GM12873 (cell line): ENCODE measurements at regions not wholly inside any gene's neighbourhood (a gene's known extent, or its start where the extent isn't known, plus 50 kb on each side); places are given as distances from the start of the nearest gene placed in this dataset.
A peak's percentile ranks its signal among the peaks of the same experiment; 100 is the strongest.

ENCODE experiments used
- TF ChIP-seq, protein P1 (sequence below): IDR thresholded peaks from 2 replicates; pipeline ENCODE4 v1.5.1; 2012; ENCODE audit warnings: low read depth, mild to moderate bottlenecking, moderate library complexity, low read length, control low read depth; ENCODE audit not compliant: insufficient read depth; ENCODE audit errors: missing control alignments

DNA sequence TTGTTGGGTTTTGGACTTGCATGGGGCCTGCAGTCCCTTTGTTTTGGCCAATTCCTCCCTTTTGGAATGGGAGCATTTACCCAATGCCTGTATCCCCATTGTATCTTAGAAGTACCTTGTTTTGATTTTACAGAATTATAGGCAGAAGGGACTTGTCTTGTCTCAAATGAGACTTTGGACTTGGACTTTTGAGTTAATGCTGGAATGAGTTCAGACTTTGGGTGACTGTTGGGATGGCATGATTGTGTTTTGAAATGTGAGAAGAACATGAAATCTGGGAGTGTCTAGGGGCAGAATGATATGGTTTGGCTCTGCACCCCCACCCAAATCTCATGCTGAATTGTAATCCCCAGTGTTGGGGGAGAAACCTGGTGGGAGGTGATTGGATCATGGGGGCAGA, 76.8 kb upstream of the MKI67 start:
- TF ChIP-seq, protein P1, sequence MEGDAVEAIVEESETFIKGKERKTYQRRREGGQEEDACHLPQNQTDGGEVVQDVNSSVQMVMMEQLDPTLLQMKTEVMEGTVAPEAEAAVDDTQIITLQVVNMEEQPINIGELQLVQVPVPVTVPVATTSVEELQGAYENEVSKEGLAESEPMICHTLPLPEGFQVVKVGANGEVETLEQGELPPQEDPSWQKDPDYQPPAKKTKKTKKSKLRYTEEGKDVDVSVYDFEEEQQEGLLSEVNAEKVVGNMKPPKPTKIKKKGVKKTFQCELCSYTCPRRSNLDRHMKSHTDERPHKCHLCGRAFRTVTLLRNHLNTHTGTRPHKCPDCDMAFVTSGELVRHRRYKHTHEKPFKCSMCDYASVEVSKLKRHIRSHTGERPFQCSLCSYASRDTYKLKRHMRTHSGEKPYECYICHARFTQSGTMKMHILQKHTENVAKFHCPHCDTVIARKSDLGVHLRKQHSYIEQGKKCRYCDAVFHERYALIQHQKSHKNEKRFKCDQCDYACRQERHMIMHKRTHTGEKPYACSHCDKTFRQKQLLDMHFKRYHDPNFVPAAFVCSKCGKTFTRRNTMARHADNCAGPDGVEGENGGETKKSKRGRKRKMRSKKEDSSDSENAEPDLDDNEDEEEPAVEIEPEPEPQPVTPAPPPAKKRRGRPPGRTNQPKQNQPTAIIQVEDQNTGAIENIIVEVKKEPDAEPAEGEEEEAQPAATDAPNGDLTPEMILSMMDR, result no peak

DNA sequence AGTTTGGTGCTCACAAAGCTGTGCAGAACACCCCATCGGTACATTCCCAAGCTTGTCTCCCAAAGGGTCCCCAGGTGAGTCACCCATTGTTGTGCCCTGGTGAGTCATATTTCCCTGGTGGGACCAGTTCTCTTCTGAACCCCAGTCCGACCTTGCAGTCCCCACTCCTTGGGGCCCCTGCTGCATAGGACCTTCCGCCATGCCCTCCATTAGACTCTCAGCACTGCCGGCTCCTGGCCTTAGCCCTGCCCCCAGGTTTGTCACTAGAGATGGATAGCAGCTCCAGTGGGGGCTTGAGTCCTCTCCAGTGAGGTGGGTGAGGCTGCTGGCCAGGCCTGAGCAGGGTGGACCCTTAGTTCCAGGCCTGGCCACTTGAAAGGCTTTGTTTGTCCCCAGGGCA, 80.5 kb upstream of the MKI67 start:
- TF ChIP-seq, protein P1, result no peak

DNA sequence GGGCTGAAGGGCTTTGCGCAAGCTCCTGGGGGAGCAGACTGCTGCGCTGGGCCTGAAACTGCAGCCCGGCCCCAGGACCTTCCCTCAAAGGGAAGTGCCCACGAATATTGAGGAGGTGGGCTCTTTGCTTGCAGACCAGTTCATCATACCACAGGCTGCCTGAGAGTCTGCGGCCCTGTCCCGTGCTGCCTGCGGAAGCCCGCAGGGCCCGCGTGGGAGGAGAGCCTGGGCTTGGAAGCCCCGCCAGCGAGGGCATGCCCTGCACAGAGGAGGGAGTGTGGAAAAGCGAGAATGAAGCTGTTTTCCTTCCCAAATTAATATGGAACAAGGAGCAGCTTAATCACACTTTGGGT, 83.6 kb upstream of the MKI67 start:
- TF ChIP-seq, protein P1, result no peak

DNA sequence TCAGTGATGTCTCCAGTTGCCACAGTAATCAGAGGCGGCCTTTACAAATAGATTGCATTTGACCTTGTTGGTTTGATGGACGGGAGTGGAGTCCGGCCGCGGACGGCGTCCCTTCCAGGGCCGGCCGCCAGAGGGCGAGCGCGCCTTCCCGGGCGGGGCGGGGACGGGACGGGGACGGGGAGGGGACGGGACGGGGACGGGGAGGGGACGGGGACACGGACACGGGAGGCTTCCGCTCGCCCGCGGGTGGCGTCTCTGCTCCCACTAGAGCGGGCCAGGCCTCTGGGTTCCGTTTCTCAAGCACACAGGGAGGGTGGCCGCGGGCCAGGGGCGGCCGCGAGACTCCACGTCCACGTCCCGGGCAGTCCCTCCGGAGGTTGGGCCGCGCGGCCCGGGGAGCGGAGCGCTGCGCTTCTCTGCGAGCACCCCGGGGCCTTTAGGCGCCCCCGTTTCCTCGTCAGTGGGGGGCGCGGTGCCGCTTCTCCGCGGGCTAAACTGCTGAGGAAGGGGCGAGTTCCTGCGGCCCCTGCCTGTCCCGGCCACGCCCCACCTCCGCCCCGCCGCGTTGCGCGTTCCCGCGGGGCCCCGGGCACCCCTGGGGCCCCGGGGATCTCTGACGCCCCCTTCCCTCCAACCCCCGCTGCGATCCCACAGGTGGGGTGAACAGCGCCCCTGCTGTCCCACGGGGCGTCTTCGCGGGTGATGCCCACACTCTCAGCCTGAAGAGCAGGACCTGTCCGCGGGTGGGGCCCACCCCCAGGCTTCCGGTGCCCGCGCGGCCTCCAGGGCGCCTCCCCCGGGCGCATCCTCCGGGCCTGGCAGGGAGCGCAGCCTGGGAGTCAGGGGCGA, 84.2 kb upstream of the MKI67 start:
- TF ChIP-seq, protein P1, result peak; percentile 72

DNA sequence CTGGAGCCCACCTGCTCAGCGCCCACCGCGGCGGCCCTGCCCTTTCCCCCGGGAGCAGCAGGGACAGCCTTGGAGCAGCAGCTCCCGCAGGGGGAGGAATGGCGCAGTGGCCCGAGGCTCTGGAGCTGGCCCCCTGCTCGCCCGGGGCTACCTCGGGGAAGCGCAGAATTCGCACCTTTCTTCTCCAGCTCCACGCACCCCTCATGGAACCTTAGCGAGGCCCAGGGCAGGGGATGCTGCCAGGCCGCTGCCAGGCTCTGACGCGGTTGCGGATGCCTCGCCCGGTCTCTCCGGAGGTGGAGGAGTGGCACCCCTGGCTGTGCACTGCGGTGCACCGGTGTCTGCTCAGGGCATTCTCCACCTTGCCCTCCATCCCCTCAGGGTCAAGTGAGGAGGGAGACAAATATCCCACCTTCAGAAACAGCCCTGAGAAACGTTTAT, 84.9 kb upstream of the MKI67 start:
- TF ChIP-seq, protein P1, result no peak

DNA sequence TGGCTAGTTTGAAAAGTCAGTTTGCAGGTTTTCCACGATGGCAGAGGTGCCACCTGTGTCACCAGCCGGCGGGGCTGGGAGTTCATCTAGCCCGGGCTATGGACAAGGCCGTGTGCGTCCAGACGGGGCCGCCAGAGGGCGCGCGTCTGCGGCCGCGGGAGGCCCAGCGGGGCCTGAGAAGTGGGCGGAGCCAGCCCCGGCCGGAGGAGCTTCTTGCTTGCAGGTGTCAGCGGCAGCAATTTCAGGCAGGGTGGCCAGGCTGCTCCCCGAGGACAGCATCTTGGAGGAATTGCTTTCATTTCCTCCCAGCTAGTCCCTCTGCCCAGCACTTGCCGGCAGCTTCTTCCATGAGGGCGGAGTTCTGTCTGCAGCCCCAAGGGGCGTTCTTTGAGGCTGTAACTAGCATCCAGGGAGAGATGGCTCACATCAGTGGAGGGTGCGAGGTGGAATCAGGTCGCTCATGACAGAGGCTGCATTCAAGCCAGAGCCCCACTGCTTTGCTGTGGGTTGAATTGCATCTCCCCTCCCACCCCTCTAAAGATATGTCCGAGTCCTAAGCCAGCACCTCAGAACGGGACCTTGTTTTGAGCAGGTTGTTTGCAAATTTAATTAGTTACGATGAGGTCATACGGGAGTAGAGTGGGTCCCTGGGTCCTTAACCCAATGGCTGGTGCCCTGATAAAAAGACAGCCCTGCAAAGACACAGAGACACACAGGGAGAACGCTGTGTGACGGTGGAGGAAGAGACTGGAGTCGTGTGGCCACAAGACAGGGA, 85.9 kb upstream of the MKI67 start:
- TF ChIP-seq, protein P1, result peak; percentile 96

DNA sequence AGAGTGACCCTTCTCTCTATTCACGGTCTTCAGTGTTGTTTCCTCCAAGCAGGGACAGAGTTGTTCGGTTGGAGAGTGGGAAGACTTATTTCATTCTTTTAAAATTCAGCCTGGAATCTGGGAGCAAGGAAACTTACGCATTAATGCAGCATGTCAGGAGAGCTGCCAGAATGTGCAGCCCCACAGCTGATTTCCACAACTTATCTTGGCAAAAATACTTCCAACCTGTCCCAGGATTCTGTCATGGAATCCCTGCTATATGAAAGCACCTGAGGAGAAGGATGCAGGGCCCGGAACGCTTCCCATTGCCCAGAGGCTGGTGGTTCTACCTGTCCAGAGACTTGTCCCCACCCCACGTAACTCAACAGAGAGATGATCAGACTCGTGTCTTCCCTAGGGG, 86.9 kb upstream of the MKI67 start:
- TF ChIP-seq, protein P1, result no peak
